GM19328 (cell line): ENCODE measurements at regions not wholly inside any gene's neighbourhood (a gene's known extent, or its start where the extent isn't known, plus 50 kb on each side); places are given as distances from the start of the nearest gene placed in this dataset.

Experiments used
- ATAC-seq: cut with Tn5 transposase; IDR thresholded peaks from one replicate; pipeline ENCODE4 v1.9.1; 2021; ENCODE audit warnings: mild to moderate bottlenecking, moderate library complexity; ENCODE audit not compliant: unreplicated experiment

GRCh38 chr9:16328349-16328748 lies 542.1 kb downstream of the BNC2 start:
- ATAC-seq: no peak

DNA sequence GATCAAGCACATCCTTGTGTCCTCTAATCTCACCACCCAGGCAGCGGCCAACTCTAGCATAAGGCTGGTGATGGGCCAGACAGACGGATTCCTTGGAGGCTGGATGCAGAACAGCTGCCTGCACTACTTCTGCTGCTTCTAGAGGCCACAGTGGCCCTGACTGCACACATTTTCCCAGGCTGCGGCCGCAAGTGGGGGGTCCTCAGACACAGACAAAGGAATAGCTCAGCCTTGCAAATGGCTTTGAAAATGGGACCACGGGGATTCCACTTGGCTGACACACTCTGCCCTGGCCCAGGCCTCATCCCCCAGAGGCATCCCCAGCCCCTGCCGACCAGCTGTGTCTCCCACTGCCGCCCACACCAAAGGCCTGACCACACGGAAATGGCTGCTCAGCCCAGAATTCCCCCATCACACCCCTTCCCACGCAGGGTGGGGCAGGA lies 540.8 kb downstream of the BNC2 start:
- ATAC-seq: no peak

DNA sequence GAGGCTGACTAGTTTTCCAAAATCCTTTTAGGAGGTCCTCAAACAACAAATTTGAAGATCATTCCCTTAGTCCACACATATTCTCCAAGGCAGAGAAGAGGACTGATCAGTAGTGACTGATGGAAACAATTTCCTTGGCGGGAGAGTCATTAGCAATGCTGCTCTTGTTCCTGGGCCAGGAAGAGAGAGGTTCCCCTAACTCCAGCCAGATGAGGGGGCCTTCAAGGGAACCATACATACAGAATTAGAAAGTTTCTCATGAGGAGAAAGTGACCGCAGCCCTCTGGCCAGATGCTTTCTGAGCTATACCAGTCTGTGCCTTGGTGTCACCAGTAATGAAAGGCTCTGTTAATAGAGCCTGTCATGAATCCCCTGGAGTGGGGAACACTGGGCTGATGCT lies 539.4 kb downstream of the BNC2 start:
- ATAC-seq: no peak

DNA sequence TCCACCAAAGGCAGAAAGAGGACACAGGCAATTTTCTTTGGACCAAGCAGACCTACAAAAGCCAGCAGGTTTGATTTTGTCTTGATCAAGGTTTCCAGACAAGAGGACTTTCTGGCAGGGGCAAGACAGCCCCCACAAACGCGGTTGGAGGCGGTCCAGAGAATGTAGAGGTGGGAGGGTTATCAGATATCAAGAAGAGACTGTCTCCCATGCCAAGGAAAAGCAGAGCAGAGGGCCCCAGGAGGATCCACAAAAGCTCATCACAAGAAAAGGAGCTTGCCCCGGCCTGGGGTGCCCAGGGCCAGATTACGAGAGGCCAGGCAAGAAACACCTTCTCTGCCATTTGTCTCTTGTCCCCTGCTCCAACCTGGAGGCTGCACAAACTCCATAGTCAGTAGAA lies 538.9 kb downstream of the BNC2 start:
- ATAC-seq: no peak

DNA sequence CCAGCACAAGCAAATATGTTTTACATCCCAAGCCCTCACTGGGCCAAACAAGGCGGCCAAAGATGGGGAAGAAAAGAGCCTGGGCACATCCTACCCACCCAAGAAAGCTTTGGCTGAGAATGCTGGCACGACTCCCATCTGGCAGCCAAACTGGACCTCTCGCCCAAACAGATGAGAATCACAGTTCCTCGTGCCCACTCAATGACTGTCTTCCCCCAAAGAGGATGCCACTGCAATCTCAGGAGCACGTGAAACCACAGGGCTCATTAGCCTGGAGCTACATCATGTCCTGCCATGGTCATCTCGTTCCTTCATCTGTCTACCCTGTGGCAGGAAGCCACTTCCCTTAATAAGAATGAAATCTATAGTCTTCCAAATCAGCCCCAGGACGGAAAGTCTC lies 536.8 kb downstream of the BNC2 start:
- no peak for ATAC-seq

GRCh38 chr9:16335788-16336580 lies 534.5 kb downstream of the BNC2 start:
- ATAC-seq: no peak

DNA sequence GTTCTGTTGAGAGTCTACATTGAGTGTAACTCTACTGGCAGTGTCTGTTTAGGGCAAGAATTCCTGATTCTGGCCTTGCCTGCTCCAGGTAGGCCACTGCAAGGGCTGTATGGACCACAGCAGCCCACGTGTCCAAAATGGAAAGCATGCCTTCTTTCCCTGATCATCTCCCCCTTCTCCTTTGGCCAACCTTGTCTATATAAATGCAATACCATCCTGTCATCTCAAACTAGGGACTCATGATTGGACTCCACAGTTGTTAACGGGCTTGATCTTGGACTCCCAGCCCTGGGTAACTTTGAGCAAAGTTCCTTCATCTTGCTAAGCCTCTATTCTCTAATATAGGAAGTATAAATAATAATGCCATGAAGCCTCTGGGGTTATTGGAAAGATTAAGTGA lies 533.6 kb downstream of the BNC2 start:
- no peak for ATAC-seq

- ATAC-seq: no peak
Observed at GRCh38 chr9:16337322-16338029, 533.0 kb downstream of the BNC2 start.

DNA sequence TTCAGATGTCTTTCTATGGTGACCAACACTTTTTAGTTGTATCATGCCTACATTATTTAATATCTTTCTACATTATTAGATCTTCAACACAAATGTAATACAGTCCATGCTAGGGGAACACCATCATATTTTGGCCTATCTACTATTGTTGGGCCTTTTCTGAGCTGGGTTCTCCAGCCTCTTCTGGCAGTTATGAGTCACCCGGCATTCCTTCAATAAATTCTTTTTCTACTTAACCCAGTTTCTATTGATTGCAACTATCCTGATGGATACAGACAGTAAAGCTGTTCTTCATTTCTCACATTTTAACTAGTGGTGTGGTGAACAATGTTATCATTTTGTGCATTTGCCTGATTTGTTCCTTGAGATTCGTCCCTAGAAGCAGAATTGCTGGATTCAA lies 529.3 kb downstream of the BNC2 start:
- no peak for ATAC-seq

- no peak for ATAC-seq
Observed at GRCh38 chr9:16342246-16343020, 528.0 kb downstream of the BNC2 start.

GRCh38 chr9:16343249-16344237 lies 526.9 kb downstream of the BNC2 start:
- no peak for ATAC-seq

- no peak for ATAC-seq
Observed at GRCh38 chr9:16344343-16344742, 526.1 kb downstream of the BNC2 start.

DNA sequence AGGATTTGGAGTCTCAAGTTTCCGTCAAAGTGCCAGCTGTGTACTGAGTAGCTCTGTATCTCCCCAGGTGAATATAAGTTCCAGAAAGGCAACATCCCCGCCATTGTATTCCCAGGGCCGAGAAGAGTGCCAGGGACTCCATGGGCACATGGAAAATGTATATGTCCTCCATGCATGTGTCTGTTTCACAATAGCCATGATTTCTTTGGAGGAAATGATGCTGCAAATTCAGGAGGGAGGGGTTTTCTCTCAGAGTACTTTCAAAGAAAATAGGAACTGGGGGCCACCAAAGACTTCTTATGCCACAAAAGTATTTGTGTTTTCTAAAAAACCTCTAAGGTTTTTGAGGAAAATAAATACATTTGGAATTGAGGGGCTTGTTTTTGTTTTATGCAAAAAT lies 524.6 kb downstream of the BNC2 start:
- no peak for ATAC-seq

DNA sequence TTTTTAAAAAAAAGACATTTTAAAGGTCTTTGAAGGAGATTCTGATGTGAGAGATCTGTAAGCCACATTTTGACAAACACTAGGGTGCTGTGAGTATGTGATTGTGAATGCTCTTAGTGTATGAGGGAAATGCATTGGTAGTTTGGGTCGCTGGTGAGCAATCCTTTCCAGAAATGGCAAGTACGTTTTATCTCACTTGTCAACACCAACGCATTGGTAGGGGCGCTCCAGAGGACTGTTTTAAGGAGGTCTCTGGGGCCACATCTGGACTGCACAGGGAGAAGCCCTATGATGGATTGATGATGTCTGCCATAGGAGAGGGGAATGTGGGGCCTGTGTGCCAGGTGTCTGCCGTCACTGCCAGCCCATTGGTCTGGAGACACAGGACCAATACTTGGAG lies 522.6 kb downstream of the BNC2 start:
- no peak for ATAC-seq

DNA sequence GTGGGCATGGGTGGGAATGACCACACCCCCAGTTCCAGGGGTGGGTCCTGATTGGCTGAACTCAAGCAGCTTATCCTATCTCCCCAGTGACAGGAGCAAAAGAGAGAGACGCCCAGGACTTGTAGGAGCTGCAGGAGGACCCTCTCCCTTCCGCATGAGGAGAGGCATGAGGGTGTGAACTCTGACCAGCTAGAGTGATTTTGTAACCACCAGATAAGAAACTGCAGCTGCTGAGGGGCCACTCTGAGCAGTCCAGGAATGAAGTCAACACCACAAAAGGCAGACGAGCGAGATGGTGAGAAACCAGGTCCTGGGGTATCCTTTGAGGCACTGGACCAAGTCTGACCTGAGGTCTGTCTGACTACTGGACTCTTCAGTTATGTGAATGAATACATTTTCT lies 521.9 kb downstream of the BNC2 start:
- ATAC-seq: no peak

- no peak for ATAC-seq
Observed at GRCh38 chr9:16352251-16352650, 518.2 kb downstream of the BNC2 start.

DNA sequence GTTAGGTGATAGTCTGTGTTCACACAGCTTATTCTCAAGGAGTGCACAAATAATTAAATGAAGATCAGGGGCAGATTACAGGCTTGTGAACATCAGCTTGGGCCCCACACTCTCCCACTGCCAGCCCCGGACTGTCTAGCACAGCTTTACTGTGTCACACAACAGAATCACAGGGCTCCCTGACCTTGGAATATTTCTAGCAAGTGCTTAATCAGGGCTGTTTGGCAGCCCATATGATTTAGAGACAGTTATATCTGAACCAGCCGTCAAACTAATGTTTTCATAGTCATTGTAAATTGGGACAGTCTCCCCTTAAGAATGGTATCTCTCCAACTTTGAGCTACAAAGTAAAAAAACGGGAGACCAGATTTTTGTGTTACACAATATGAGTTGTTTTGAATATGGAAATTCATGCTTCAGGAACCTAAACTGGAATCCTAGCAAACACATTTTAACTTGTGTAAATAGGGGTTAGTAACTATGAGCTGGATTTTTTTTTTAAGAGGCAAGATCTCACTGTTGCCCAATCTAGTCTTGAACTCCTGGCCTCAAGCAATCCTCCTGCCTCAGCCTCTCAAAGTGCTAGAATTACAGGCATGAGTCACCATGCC lies 517.6 kb downstream of the BNC2 start:
- no peak for ATAC-seq

DNA sequence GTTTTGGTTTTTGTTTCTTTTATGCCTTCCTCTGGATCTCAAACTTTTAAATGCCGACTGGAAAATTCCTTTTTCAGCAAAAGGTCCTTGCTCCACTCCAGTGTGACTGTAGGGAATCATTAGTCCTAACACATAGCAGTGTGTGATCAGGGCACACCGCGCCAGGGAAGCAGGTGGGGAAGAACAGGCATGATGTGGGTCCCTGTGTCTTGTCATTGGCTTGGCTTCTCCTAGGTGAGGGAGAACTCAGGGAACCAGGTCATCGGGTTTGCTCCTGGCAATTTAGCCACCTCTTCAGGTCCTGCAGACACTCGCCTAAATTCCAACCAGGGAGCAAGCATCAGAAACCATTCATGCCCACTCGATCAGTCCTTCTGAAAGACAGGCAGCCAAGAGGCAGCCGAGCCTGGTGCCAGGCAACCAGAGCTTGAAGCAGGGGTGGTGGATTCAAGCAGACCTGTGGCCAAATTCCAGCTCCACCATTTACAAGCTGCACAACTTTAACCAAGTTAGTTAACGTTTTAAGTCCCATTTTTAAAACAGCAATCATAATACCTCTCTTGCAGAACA lies 514.2 kb downstream of the BNC2 start:
- no peak for ATAC-seq

- ATAC-seq: no peak
Observed at GRCh38 chr9:16357828-16358227, 512.6 kb downstream of the BNC2 start.

DNA sequence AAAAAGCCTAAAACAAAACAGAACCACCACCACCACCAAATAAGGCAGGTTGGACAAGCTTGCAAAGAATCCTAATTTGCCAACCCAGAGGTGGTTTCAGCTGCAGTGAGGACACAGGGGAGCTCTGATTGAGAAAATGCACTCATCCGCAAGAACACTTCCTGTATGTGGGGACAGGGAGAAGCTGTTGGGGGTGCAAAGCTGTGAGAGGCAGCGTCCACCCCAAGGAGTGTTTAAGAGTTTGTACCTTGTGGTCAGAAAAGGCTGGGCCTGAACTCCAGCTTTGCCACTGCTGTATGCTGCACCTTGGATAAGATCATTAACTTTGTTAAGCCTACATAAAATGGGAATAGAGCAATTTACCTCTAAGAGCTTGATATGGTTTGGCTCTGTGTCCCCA lies 511.7 kb downstream of the BNC2 start:
- no peak for ATAC-seq
